ENCODE measurements at regions not wholly inside any gene's neighbourhood (a gene's known extent, or its start where the extent isn't known, plus 50 kb on each side); places are given as distances from the start of the nearest gene placed in this dataset.

DNA sequence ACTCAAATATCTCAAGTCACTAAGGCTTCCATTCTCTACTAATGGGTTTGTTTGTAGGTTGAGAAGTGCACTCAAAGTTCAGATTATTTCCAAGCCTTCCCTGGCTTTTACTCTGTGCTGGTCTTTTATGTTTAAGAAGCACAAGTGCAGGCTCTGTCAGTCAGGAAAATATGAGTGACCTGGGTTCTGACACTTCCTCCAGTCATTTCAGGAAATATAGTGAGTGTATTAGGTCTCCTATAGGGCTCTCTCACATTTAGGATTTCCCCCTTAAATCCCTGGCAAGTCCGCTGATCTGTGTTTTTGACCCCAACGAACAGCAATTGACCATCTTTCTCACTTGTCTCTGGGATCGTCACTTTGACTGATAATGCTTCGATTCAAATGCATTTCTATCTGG is 210.2 kb downstream of the ARPP21 start:
- no peak for DNase-seq

DNA sequence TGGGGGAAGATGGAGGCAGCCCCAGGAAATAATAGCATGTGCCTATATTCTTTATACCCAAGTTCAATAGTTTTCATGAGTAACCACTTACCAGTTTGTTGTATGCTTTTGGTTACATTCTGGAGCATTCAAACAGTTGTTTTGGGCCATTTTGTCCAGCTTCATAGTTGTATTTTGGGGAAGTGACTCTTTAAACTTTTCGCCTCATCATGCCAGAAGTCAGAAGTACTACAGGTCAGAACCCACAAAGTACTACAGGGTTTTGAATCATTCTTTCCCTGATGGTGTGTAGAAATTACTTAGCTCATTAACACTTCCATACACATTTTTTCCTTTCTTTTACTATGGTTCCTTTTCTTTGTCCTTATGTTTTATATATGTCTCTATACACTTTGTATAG is 210.6 kb downstream of the ARPP21 start:
- no peak for DNase-seq

DNA sequence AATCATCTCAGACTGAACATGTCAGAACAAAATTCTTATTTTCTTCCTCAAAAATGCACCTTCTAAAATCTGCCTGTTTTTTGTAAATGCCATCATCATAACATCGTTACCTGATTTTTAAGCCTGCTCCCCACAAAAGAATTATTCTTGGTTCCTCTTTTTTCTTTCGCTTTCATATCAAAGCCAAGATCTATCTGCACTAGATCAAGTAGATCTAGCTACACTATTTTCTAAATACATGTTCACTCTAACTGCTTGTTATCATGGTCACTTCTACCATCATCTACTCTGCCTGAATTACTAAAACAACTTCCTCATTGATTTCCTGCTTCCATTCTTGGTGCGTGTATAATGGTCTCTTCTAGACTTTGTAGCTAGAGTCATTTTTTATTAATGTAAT is 217.7 kb downstream of the ARPP21 start:
- DNase-seq, result no peak

DNA sequence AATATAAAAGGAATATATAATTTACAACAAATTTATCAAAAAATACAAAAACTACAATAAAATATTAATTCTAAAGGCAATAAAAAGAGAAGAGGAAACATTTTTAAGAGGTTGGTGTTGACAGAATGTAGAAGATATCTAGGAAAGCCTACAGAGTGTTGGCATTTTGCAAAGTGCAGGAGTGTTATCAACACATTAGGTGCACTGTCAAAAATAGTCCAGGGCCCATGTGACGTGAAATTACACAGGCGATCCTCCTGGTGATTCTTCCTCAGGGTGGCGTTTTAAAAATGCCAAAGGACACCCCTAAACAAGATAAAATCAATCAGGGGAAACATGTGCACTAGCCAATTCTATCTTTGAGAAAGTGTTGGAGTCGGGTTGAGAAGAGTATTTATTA is 222.7 kb downstream of the ARPP21 start:
- no peak for DNase-seq

DNA sequence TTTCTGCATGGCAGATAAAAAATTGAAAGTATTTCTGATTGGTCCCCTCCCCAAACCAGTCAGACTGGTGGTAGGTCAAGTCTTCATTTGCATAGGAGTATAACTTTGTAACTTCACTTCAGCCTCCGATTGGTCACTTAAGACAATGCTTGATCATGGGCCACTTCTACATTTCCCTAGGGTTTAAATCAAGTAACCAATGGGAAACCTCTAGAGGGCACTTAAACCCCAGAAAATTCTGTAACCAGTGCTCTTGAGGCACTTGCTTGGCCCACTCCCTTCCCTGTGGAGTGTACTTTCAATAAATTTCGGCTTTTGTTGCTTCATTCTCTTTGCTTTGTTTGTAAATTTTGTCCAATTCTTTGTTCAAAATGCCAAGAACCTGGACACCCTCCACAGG is 225.5 kb downstream of the ARPP21 start:
- DNase-seq, result no peak

DNA sequence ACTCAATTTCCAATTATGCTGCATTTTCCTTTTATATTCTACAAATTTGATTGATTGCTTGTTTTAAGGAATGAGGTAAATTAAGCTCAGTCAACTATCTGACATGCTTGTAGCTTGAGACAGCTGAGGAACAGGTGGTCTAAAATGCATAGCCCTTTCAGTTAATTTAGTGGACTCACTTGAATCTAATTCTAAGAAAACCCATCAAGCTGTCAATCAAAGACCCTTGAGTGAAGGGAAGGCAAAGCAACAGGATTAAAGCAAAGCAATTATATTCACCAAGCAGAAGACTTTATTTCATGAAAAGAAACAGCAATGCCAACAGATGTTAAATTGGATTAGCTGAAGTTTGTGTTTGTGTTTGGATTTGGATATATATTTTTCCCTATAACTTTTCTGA is 228.5 kb downstream of the ARPP21 start:
- DNase-seq, result no peak

DNA sequence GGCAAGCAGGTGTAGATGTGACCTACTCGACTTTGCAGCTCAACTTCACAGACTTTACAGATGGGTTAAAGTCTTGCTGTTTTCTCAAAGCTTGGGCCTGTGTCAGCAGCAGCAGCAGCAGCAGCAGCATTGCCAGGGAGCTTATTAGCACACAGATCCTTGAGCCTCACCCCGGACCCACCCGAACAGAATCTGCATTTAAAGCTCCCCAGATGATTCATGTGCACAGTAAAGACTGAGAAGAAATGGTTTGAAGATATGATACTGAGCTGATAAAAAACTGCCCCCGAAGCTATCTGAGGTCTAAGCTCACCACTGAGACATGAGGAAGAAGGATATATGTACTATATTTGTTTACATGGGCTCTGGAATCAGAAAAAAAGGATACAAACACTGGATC is 231.7 kb downstream of the ARPP21 start:
- no peak for DNase-seq

DNA sequence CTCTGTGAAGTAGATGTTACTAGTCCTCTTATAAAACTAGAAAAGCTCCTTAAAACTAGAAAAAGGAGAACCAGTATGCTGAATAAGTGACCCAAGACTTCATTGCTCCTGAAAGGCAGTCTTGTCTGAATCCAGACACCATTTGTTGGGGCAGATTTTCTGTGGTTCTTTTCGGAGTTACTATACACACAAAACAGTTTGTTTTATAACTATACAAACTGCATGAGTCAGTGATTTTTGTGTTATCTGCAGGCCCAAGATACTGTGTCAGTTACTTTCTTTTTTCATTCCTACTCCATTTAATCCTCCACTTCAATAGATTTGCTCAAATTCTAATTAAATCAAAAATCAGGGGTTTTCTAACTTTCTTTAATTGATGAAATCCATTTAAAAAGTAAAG is 244.6 kb downstream of the ARPP21 start:
- DNase-seq, result no peak

DNA sequence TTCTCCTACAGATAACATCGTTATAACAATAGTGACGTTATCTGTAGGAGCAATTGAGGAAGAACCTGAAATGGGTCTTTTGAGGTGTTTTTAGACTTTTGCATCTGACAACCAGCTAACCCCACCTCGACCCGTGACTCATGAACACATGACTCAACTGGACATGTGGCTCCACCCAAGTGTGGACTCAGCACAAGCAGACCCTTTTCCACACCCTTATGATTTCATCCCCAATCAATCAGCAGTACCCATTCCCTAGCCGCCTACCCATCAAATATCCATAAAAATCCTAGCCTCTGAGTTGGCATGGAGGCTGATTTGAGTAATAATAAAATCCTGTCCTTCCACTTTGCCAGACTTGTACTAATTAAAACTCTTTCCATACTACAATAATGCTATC is 255.4 kb downstream of the ARPP21 start:
- DNase-seq, result no peak

DNA sequence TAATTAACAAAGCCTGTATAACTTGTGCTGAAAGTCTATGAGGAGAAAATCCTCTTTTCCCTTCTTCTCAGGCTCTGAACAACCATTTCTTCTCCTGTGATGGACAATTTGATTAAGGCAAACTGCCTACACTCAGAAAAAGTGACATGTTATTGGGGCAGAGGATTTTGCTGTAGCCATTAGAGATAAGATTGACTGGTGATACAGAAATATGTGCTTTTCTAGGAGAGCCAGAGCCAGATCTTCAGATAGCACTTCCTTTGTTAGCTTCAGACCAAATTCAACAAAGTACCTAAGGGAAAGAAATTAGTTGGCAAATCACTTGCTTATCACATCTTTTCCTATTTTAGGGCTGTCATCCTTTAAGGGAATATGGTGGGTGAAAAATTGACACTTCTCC is 259.9 kb downstream of the ARPP21 start:
- DNase-seq, result no peak

DNA sequence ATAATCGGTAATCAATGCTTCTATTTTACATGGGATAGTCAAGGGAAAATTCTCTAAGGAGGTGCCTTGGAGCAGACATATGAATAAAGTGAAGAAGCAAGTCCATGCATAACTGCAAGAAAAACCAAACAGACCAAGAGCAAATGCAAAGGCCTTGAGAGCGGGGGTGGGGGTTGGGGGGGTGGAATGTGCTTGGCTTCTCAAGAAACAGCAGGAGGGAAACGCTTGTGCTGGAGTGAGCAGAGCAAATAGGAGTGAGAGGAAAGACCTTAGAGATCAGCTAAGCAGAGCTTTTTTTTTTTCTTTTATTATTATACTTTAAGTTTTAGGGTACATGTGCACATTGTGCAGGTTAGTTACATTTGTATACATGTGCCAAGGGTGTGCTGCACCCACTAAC is 260.8 kb downstream of the ARPP21 start:
- no peak for DNase-seq

DNA sequence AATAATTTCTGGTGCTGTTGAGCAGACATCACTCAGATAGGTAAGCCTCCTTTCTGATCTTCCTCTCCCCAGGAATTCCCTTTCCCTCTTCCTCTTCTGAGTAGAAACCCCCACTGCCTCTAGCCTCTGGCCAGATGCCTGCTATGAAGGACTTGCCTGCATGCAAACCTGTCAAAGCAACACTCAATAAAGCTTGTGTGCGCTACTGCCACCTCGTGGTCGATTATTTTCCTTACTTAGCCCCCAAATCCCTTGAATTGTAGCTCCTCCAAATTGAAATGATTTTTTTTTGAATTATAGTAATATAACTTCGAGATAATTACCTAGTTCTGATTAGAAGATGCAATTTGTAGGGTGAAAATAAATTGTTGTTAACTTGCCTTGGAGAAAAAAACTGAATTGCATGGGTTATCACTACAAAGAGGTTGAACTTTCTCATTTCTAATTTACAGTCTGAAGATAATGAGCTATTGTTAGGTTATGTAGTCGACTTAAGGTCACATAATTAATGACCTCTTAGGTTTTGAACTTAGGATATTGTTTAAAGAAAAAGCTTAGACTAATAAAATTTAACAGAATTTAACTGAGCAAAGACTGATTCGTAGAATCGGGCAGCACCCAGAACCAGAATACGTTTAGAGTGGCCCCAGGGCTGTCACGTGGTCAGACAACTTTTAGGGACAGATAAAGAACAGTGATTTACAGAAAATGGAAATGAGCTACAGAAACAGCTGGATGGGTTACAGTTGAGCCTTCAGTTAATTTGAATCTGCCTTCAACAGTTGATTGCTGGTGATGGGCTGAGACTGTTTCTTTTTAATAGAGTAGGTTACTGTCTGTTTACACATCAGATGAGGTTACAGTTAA is 269.3 kb downstream of the ARPP21 start:
- DNase-seq, result peak; percentile 75

DNA sequence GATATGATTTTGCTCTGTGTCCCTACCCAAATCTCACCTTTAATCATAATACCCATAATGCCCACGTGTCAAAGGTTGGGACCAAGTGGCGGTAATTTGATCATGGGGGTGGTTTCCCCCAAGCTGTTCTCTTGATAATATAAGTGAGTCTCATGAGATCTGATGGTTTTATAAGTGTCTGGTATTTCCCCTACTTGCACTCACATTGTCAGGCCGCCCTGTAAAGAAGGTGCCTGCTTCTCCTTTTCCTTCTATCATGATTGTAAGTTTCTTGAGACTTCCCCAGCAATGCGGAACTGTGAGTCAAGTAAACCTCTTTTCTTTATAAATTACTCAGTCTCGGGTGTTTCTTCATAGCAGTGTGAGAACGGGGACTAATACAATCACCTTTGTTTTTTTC is 279.8 kb downstream of the ARPP21 start:
- DNase-seq, result no peak

DNA sequence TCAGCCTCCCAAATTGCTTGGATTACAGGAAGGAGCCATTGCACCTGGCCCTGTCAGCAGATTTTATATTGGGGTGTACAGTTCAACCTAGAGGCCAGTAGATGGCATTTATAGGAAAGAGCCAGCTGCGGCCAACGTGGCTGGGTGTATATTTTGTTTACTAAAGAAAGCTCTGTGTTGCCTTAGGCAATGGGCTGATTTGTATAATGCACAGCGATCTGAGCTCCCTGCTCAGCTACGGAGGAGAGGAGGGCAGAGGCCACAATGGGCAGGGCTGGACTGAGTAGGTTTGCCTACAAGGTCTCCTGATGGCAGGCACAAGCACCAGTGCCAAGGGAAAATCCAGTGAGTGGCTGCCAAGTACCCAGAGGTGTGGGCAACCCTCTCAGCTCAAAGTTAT is 282.4 kb downstream of the ARPP21 start:
- no peak for DNase-seq

DNA sequence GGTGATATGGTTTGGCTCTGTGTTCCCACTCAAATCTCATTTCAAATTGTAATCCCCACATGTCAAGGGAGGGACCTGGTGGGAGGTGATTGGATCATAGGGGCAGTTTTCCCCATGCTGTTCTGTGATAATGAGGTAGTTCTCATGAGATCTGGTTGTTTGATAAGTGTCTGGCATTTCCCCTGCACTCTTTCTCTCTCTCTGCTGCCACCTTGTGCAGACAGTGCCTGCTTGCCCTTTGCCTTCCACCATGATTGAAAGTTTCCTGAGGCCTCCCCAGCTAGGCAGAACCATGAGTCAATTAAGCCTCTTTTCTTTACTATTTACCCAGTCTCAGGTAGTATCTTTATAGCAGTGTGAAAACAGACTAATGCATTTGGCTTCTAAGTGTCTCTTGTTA is 284.7 kb downstream of the ARPP21 start:
- DNase-seq, result peak; percentile 5

DNA sequence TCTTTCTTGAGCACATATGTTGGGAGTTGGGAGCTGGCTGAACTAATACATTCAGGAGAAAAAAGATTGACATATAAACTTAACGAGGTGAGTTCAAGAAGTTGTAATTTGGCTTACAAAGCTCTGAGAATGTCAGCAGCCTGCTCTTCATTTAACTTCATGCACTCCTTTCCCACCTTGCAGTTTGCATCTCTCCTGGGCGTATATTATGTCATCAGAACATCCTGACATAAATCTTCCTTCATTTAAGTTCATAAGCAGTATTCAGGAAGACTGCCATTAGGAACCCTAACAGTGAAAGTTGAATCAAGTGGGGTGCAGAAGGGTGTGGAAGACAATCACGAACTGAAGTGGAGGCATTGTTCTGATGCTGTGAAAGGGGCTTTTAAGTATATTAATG is 288.1 kb downstream of the ARPP21 start:
- DNase-seq, result no peak

DNA sequence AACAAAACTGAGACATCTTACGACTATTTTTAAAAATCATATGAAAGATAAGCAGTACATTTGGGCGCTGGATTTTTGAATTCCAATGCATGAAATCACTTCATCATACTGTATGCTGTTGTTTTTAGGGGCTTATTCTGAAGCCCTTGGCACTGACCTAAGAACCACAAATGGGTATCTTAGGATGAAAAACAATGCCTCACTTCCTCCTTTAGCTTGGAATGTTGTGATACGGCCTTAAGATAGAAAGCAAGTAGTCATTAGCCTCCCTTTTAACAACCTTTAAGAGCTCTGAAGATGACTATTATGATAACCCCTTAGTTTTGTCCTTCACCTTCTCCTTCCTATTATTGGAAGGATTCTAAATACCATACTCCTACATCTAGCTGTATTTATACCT is 289.8 kb downstream of the ARPP21 start:
- DNase-seq, result no peak

DNA sequence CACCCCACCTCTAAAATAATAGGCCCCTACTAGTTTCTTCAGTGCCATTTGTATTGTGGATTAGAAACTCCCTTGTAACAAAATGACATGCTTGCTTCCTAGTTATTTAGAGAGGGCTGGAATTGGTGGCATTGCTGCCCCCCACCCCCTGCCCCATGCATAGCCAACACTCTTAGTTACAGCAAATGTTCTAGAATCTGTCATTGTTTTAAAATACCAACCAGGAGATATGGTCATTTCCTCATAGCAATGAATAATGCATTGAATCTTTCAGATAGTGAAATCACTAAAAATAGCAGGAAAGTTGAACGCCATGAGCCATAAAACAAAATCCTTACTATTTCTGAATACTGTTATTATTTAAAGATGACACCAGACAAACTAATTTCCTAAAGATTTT is 292.5 kb downstream of the ARPP21 start:
- DNase-seq, result no peak

DNA sequence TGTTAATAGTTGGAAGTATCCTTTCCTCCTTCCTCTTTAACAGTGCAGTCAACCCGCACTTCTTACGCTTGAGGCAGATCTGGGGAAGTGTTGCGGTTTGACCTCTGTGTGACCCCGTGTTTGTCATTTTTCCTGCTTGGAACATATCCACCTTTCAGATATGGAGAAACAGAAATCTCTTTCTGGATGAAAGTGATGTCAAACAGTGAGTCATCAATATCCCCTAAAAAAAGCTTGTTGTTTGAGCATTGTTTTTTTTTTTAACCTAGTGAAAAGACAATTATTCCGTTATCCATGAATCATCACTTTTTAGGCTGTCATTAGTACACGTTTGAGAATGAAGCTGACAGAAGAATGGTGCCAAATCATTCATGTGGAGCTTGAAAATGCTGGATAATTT is 293.7 kb downstream of the ARPP21 start:
- no peak for DNase-seq

DNA sequence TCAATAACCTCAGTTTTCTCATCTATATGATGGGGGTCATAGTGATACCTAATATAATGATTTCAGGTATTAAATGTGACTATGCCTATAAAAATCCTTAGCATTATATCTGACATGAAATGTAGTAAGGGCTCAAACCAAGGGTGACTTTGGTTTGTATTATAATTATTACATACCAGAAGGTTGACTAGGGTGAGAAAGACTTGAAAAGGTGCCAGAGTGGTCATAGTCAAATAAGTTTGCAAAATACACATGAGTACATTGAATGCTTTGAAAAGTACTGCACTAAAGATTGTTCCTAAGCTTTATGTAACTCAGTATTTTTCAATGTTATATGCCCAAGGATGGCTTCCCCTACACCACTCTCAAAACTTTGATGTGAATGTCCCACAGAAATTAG is 297.2 kb downstream of the ARPP21 start:
- no peak for DNase-seq

DNA sequence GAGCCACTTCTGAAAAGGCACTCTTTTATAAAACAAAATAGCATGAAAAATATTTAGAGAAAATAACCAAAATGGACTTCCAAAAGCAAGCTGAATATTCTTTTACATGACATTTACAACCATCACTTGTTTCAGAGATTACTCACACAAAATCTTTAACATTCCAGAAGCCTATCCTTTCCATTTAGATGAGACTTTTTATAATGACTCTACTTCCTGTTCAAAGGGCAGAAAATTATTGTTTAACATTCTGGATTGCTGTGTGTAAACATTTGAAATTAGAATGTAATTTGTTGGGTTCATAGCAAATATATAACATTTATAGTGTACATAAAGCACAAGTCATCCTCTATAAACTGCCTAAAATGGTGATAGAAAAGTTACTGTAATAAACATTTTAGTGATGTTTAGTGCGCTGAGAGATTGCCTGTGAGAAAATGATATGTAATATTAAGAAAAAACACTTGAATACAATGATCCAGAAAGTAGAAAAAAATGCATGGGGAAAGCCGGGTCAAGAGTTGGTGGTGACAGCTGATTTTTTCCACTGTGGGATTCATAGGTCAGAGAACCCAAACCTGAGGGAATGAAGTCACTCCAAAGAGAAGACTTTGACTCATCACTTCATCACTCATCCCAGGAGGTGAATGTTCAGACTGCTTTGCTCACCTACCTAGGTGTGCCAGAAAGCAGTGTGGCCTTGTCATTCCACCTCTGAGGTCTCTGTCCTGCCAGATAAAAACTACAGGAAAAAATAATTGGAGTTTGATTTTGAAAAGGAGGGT is 305.8 kb downstream of the ARPP21 start:
- DNase-seq, result no peak

DNA sequence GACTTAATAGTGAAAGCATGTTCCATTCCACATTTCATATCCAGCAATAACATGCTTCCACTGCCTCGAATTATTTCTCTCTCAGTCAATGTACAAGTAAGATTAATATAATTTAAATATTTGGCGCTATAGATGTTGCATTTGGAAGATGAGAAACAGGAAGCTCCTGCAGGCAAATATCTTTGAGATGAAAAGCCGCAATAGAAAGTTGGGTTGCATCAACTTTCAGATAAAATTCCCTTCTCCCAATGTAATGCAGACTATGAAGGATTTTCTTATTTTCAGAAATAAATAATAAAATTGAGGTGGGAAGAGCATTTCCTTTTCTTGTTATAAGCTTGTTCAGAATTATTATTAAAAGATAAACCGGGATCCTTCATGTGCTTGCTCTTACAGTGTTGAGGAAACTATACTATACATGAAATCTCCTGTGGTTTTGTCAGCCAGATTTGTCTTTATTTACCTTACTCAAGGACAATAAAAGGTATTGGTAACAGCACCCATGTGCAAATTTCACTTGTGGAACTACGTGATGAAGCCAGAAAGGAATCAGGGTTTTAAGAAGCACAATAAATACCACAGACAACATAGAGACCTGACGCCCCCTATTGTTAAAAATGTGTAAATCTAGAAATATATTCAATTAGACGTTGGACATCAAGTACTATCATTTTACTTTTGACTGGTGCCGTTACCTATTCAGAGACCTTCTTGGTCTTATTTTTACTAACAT is 307.0 kb downstream of the ARPP21 start:
- peak; percentile 34 for DNase-seq

All from left kidney (tissue), 1 donor.